ENCODE measurements at regions not wholly inside any gene's neighbourhood (a gene's known extent, or its start where the extent isn't known, plus 50 kb on each side); places are given as distances from the start of the nearest gene placed in this dataset.
"Not testable (repeated sequence)": the region's sequence is repeated elsewhere in the genome, so short reads cannot be mapped to it uniquely, and the experiment has no call there.

DNA sequence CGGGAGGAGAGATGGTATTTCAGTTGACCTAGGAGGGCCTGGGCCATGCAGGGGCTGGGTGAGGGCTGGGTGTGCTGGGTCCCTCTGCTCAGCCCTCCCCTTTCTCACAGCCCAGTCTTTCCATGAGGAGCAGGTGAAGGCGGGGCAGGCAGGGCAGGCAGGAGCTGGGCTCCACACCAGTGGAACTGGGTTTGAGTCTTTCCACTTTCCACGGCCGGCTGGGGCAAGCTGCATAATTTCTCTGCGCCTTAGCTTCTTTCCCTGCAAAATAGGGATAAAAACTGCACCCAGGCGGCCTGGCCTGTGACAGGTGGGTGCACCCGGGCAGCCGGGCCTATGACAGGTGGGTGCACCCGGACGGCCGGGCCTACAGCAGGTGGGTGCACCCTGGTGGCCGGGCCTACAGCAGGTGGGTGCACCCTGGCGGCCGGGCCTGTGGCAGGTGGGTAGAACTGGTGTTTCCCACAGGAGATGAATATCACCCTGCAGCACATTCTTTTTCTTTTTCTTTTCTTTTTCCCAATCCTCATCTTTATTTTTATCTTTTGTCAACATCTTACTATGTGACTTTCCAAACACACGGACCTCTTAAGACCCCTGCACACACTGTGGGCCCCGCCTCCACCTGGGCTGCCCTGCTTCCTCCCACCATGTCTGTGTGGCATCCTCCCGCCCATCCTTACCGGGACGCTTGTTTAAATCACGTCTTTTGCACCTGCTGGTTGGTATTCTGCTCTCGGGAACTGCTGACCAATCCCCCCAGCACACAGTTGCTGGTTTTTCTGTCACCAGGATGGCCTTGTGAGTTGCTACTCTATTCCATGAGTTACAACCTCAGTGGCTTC lies 111.3 kb downstream of the NPIPB11 start:
- not testable (repeated sequence) for TF ChIP-seq POLR2A, CTCF (IDR thresholded peaks at IDR 0.05)

All from breast epithelium (tissue), 3 donors.